ENCODE measurements at regions not wholly inside any gene's neighbourhood (a gene's known extent, or its start where the extent isn't known, plus 50 kb on each side); places are given as distances from the start of the nearest gene placed in this dataset.

- DNase-seq = no peak
- no TSS peak for BruUV-seq (replicated peaks)
- no peak for ATAC-seq
- H3K9me2 ChIP-seq (replicated peaks; ENCODE audit: low read length) = no peaks in the 10 kb centered on the region
- no peaks in the 10 kb centered on the region for H3K36me3 ChIP-seq (ENCODE audit: low read depth, low read length)
- H3K4me3 ChIP-seq (ENCODE audit: low read length) = no peak overlapping the region
- H3K27ac ChIP-seq (ENCODE audit: low read length) = no peak overlapping the region
- ChIA-PET CTCF (no interaction called here), POLR2A (ENCODE audit: unreplicated experiment) (no interaction called here)
- no peaks in the 10 kb centered on the region for H3F3A ChIP-seq (ENCODE audit: low read length, unreplicated experiment)
- peaks cover 28% of the 10 kb centered on the region; the same call in 1 of the 2 replicates for H3K9me3 ChIP-seq (ENCODE audit: low read length)
- H3K4me1 ChIP-seq (ENCODE audit: insufficient read depth, low read length) = no peaks in the 10 kb centered on the region
- TF ChIP-seq CTCF (conservative IDR thresholded peaks at IDR 0.05; ENCODE audit: low read depth, low read length) = no peak
- no peak for TF ChIP-seq EZH2phosphoT487 (IDR thresholded peaks at IDR 0.05; ENCODE audit: borderline replicate concordance, low read length)
- TF ChIP-seq EZH2 (IDR thresholded peaks at IDR 0.05; ENCODE audit: low read length, unreplicated experiment) = no peak
- H2AFZ ChIP-seq (ENCODE audit: low read length) = no peak overlapping the region
- H4K20me1 ChIP-seq (ENCODE audit: low read length) = no peaks in the 10 kb centered on the region
- intact Hi-C loops (cut with micrococcal nuclease) = no loop called here
- no peak overlapping the region for H3K4me2 ChIP-seq (ENCODE audit: low read length)
- H3K9ac ChIP-seq (ENCODE audit: low read length) = no peak overlapping the region
- H3K79me2 ChIP-seq (ENCODE audit: low read length) = no peaks in the 10 kb centered on the region
- H3K27me3 ChIP-seq (ENCODE audit: low read length) = no peaks in the 10 kb centered on the region
These were observed 1261.0 kb downstream of the FAM181B start for GRCh38 chr11:81472646-81473045.

- H4K20me1 ChIP-seq (ENCODE audit: low read length) = no peaks in the 10 kb centered on the region
- no peak for TF ChIP-seq EZH2 (IDR thresholded peaks at IDR 0.05; ENCODE audit: low read length, unreplicated experiment)
- TF ChIP-seq EZH2phosphoT487 (IDR thresholded peaks at IDR 0.05; ENCODE audit: borderline replicate concordance, low read length) = no peak
- no peak for TF ChIP-seq CTCF (conservative IDR thresholded peaks at IDR 0.05; ENCODE audit: low read depth, low read length)
- H3K4me2 ChIP-seq (ENCODE audit: low read length) = no peak overlapping the region
- H2AFZ ChIP-seq (ENCODE audit: low read length) = no peak overlapping the region
- ATAC-seq = no peak
- no peaks in the 10 kb centered on the region for H3K9me2 ChIP-seq (replicated peaks; ENCODE audit: low read length)
- no TSS peak for BruUV-seq (replicated peaks)
- H3K36me3 ChIP-seq (ENCODE audit: low read depth, low read length) = no peaks in the 10 kb centered on the region
- H3K9me3 ChIP-seq (ENCODE audit: low read length) = peaks cover 24% of the 10 kb centered on the region; the same call in 1 of the 2 replicates
- H3K4me3 ChIP-seq (ENCODE audit: low read length) = no peak overlapping the region
- intact Hi-C loops (cut with micrococcal nuclease) = no loop called here
- H3K27me3 ChIP-seq (ENCODE audit: low read length) = no peaks in the 10 kb centered on the region
- CTCF ChIA-PET = no interaction called here
- H3K4me1 ChIP-seq (ENCODE audit: insufficient read depth, low read length) = no peaks in the 10 kb centered on the region
- POLR2A ChIA-PET (ENCODE audit: unreplicated experiment) = no interaction called here
- H3K79me2 ChIP-seq (ENCODE audit: low read length) = no peaks in the 10 kb centered on the region
- H3F3A ChIP-seq (ENCODE audit: low read length, unreplicated experiment) = no peaks in the 10 kb centered on the region
- H3K9ac ChIP-seq (ENCODE audit: low read length) = no peak overlapping the region
- no peak overlapping the region for H3K27ac ChIP-seq (ENCODE audit: low read length)
- no peak for DNase-seq
These were observed 1263.2 kb downstream of the FAM181B start for GRCh38 chr11:81470446-81470845.

GRCh38 chr11:81459766-81460306 lies 1273.8 kb downstream of the FAM181B start:
- DNase-seq = no peak
- Histone ChIP-seq H3K4me1 (ENCODE audit: insufficient read depth, low read length) (no peaks in the 10 kb centered on the region), H3K4me2 (ENCODE audit: low read length) (no peak overlapping the region), H3K36me3 (ENCODE audit: low read depth, low read length) (no peaks in the 10 kb centered on the region), H3K9ac (ENCODE audit: low read length) (no peak overlapping the region), H3K9me3 (ENCODE audit: low read length) (peaks cover 17% of the 10 kb centered on the region), H2AFZ (ENCODE audit: low read length) (no peak overlapping the region), H3K27ac (ENCODE audit: low read length) (no peak overlapping the region), H4K20me1 (ENCODE audit: low read length) (no peaks in the 10 kb centered on the region), H3K79me2 (ENCODE audit: low read length) (no peaks in the 10 kb centered on the region), H3K27me3 (ENCODE audit: low read length) (no peaks in the 10 kb centered on the region), H3K9me2 (replicated peaks; ENCODE audit: low read length) (no peaks in the 10 kb centered on the region), H3K4me3 (ENCODE audit: low read length) (no peak overlapping the region), H3F3A (ENCODE audit: low read length, unreplicated experiment) (no peaks in the 10 kb centered on the region)
- POLR2A ChIA-PET (ENCODE audit: unreplicated experiment) = no interaction called here
- intact Hi-C loops (cut with micrococcal nuclease) = no loop called here
- CTCF ChIA-PET = no interaction called here
- ATAC-seq = no peak
- no TSS peak for BruUV-seq (replicated peaks)
- no peak for TF ChIP-seq EZH2phosphoT487 (IDR thresholded peaks at IDR 0.05; ENCODE audit: borderline replicate concordance, low read length)
- no peak for TF ChIP-seq CTCF (conservative IDR thresholded peaks at IDR 0.05; ENCODE audit: low read depth, low read length)
- TF ChIP-seq EZH2 (IDR thresholded peaks at IDR 0.05; ENCODE audit: low read length, unreplicated experiment) = no peak

Measured in PC-3 (cell line).